GM12878 (cell line): ENCODE measurements at regions not wholly inside any gene's neighbourhood (a gene's known extent, or its start where the extent isn't known, plus 50 kb on each side); places are given as distances from the start of the nearest gene placed in this dataset.

Experiments
- ATAC-seq: fragments of 200-7000 bp; cut with Tn5 transposase; 3 replicates; pipeline ENCODE4 v1.9.1; 2020; ENCODE audit warnings: mild to moderate bottlenecking, moderate library complexity
- BruUV-seq: library from RNA; stranded (reverse); fragments of 400-500 nt; replicated peaks from 2 replicates; lab custom pipeline; 2021; lab: Mats Ljungman, UMichigan
- CTCF ChIA-PET: fragments of 300-600 bp; sonication (Branson Sonifier 250); formaldehyde crosslinking; extraction: SDS; loops from one replicate; lab custom pipeline; 2021; ENCODE audit warnings: inconsistent platforms; lab: Yijun Ruan, JAX
- POLR2A ChIA-PET: fragments of 350-600 bp; formaldehyde crosslinking; extraction: SDS; loops from one replicate; lab custom pipeline; 2021; ENCODE audit warnings: inconsistent platforms; lab: Charles Lee
- RAD21 ChIA-PET: fragments of 300-600 bp; sonication (Branson Sonifier 250); formaldehyde crosslinking; loops from one replicate; lab custom pipeline; 2023; ENCODE audit warnings: antibody characterized with exemption; ENCODE audit not compliant: unreplicated experiment; lab: Charles Lee
- SMC1A ChIA-PET: fragments of 300-600 bp; sonication (Branson Sonifier 250); formaldehyde crosslinking; loops from one replicate; lab custom pipeline; 2023; ENCODE audit not compliant: unreplicated experiment, uncharacterized antibody; lab: Charles Lee
- DNase-seq: peaks from one replicate; pipeline ENCODE4 v3.0.0-alpha.2; 2011; ENCODE audit warnings: low read depth, low spot score
- FAIRE-seq: peaks from 3 replicates; lab custom pipeline; 2011; peaks lifted over from hg19 to GRCh38; lab: Jason Lieb, UNC
- H2AFZ ChIP-seq: 2 replicates; pipeline ENCODE4 v1.6.0; 2011; ENCODE audit warnings: low read depth, low read length, control low read depth; ENCODE audit not compliant: control insufficient read depth
- H3K27ac ChIP-seq: 2 replicates; pipeline ENCODE4 v1.5.1; 2011; ENCODE audit warnings: control low read depth; ENCODE audit not compliant: control insufficient read depth, insufficient read depth
- H3K27me3 ChIP-seq, 2 experiments: replicated peaks in 1 of 2; 2 replicates each; pipeline versions ENCODE4 v1.6.0 to v1.6.1; 2011; ENCODE audit warnings: low read length in 1 of 2; ENCODE audit not compliant: control insufficient read depth in 2 of 2, insufficient read depth in 2 of 2
- H3K36me3 ChIP-seq, 2 experiments: 2 replicates each; pipeline ENCODE4 v1.5.1; 2011; ENCODE audit warnings: low read length in 1 of 2; ENCODE audit not compliant: control insufficient read depth in 2 of 2, insufficient read depth in 2 of 2
- H3K4me1 ChIP-seq: 2 replicates; pipeline ENCODE4 v1.6.1; 2011; ENCODE audit warnings: mild to moderate bottlenecking, low read length, moderate library complexity, mixed read lengths; ENCODE audit not compliant: control insufficient read depth, insufficient read depth
- H3K4me2 ChIP-seq: 2 replicates; pipeline ENCODE4 v1.6.0; 2011; ENCODE audit warnings: control low read depth; ENCODE audit not compliant: control insufficient read depth, insufficient read depth
- H3K4me3 ChIP-seq: fragments of 200-600 bp; sonication (generic); 2 replicates; pipeline ENCODE4 v1.5.1; 2016
- H3K79me2 ChIP-seq: 2 replicates; pipeline ENCODE4 v1.6.0; 2011; ENCODE audit warnings: low read length; ENCODE audit not compliant: control insufficient read depth, insufficient read depth
- H3K9ac ChIP-seq: 2 replicates; pipeline ENCODE4 v1.8.0; 2011; ENCODE audit warnings: low read length, control low read depth, mixed read lengths; ENCODE audit not compliant: control insufficient read depth, insufficient read depth
- H3K9me3 ChIP-seq: replicated peaks from 3 replicates; pipeline ENCODE4 v1.5.1; 2011; ENCODE audit warnings: mild to moderate bottlenecking, low read length; ENCODE audit not compliant: control insufficient read depth, insufficient read depth
- H4K20me1 ChIP-seq: 2 replicates; pipeline ENCODE4 v1.6.0; 2011; ENCODE audit not compliant: control insufficient read depth, insufficient read depth
- E4F1 ChIP-seq: fragments of 450-650 bp; IDR thresholded peaks from 2 replicates; pipeline ENCODE4 v1.6.1; 2018; ENCODE audit warnings: borderline replicate concordance, mild to moderate bottlenecking; ENCODE audit not compliant: partially characterized antibody
- FOS ChIP-seq: IDR thresholded peaks from 3 replicates; pipeline ENCODE4 v1.6.1; 2011; ENCODE audit warnings: borderline replicate concordance; ENCODE audit not compliant: insufficient read length; ENCODE audit errors: extremely low read depth
- KAT2A ChIP-seq: conservative IDR thresholded peaks from 2 replicates; pipeline ENCODE4 v1.6.1; 2011; ENCODE audit warnings: low read depth, low read length; ENCODE audit not compliant: control insufficient read depth
- MEF2A ChIP-seq: IDR thresholded peaks from 2 replicates; pipeline ENCODE4 v1.6.1; 2011; ENCODE audit warnings: low read depth, mild to moderate bottlenecking, low read length, moderate library complexity; ENCODE audit not compliant: insufficient read depth
- NBN ChIP-seq: fragments of 450-650 bp; IDR thresholded peaks from 2 replicates; pipeline ENCODE4 v1.6.1; 2016
- NFYA ChIP-seq: IDR thresholded peaks from 2 replicates; pipeline ENCODE4 v1.6.1; 2011; ENCODE audit warnings: low read depth, mild to moderate bottlenecking, low read length, improper control_type of control experiment, borderline replicate concordance
- NR2C1 ChIP-seq: fragments of 450-650 bp; IDR thresholded peaks from 2 replicates; pipeline ENCODE4 v1.6.1; 2017; ENCODE audit warnings: antibody characterized with exemption, mild to moderate bottlenecking, moderate library complexity
- NR2C2 ChIP-seq: IDR thresholded peaks from 2 replicates; pipeline ENCODE4 v1.6.1; 2011; ENCODE audit warnings: borderline replicate concordance, low read depth; ENCODE audit not compliant: control insufficient read depth, insufficient read length
- SP1 ChIP-seq: IDR thresholded peaks from one replicate; pipeline ENCODE4 v1.6.1; 2011; ENCODE audit warnings: low read depth, low read length
- SUPT20H ChIP-seq: IDR thresholded peaks from 2 replicates; pipeline ENCODE4 v1.6.1; 2011; ENCODE audit warnings: low read depth, mild to moderate bottlenecking, low read length, moderate library complexity, borderline replicate concordance; ENCODE audit not compliant: control insufficient read depth
- WRNIP1 ChIP-seq: IDR thresholded peaks from 2 replicates; pipeline ENCODE4 v1.6.1; 2011; ENCODE audit warnings: low read depth, low read length, improper control_type of control experiment, borderline replicate concordance
- ZBTB33 ChIP-seq: fragments of 450-650 bp; IDR thresholded peaks from 2 replicates; pipeline ENCODE4 v1.6.1; 2017; ENCODE audit warnings: mild to moderate bottlenecking
- ZBTB4 ChIP-seq: fragments of 450-650 bp; formaldehyde crosslinking; IDR thresholded peaks from 2 replicates; pipeline ENCODE4 v1.4.0; 2022; ENCODE audit warnings: mild to moderate bottlenecking, moderate library complexity
- ZNF24 ChIP-seq: fragments of 450-650 bp; IDR thresholded peaks from 2 replicates; pipeline ENCODE4 v1.6.1; 2017; ENCODE audit warnings: antibody characterized with exemption, mild to moderate bottlenecking
- WGBS: methylation state at CpG from one replicate; pipeline ENCODE4 v1.1.6; 2016; ENCODE audit warnings: low lambda C conversion rate; ENCODE audit not compliant: insufficient replicate concordance, insufficient coverage; ENCODE audit errors: missing lambda C conversion rate; 5-methylcytosine and 5-hydroxymethylcytosine counted together
- in situ Hi-C: fragments of 300-500 bp; cut with MboI; formaldehyde crosslinking; loops from 9 replicates; pipeline ENCODE4 v1.14.3; 2018; ENCODE audit warnings: mixed read lengths
- intact Hi-C: fragments of 100-400 bp; cut with micrococcal nuclease; formaldehyde crosslinking; loops from one replicate; pipeline ENCODE4 v1.14.2; 2022; ENCODE audit not compliant: unreplicated experiment

GRCh38 chr12:115755725-115756085, 521.8 kb downstream of the MED13L start:
- H4K20me1 ChIP-seq: no peaks in the 10 kb centered on the region
- no peak for TF ChIP-seq NR2C1
- no peak for TF ChIP-seq NBN
- no peak for TF ChIP-seq ZNF24
- no peak for TF ChIP-seq E4F1
- TF ChIP-seq SP1: no peak
- TF ChIP-seq FOS: no peak
- TF ChIP-seq NFYA: no peak
- no peak for TF ChIP-seq MEF2A
- no peak for TF ChIP-seq SUPT20H
- TF ChIP-seq WRNIP1: no peak
- no peak for TF ChIP-seq ZBTB4
- no peak for TF ChIP-seq ZBTB33
- TF ChIP-seq NR2C2: no peak
- TF ChIP-seq KAT2A: no peak
- no peak overlapping the region for H3K9ac ChIP-seq
- no peaks in the 10 kb centered on the region for H3K36me3 ChIP-seq
- ChIA-PET POLR2A (interaction anchor here (0.5 to 0.6 kb wide), 2 partner anchors 19 to 133 kb away, joined by 3 to 4 read pairs; no protein-coding TSS in a partner anchor), CTCF (interaction anchor here (0.9 kb wide), 1 partner anchor 8 kb away, joined by 4 read pairs; no protein-coding TSS in a partner anchor), SMC1A (interaction anchor here (0.7 kb wide), 1 partner anchor 705 kb away, joined by 3 read pairs; no protein-coding TSS in a partner anchor), RAD21 (no interaction called here)
- no peak overlapping the region for H3K27ac ChIP-seq
- no peaks in the 10 kb centered on the region for H3K4me1 ChIP-seq
- in situ Hi-C loops (no loop called here), intact Hi-C loops (no loop called here)
- DNase-seq: no peak
- H3K4me3 ChIP-seq: no peak overlapping the region
- BruUV-seq: no TSS peak
- 22% methylated on average over 3 of the region's 3 CpGs for WGBS
- ATAC-seq: no peak
- H3K4me2 ChIP-seq: no peak overlapping the region
- no peaks in the 10 kb centered on the region; a peak in 1 of 4 replicates for H3K27me3 ChIP-seq
- no peaks in the 10 kb centered on the region for H3K79me2 ChIP-seq
- H3K9me3 ChIP-seq: no peaks in the 10 kb centered on the region
- H2AFZ ChIP-seq: no peak overlapping the region
- FAIRE-seq: no peak
